ENCODE measurements at regions not wholly inside any gene's neighbourhood (a gene's known extent, or its start where the extent isn't known, plus 50 kb on each side); places are given as distances from the start of the nearest gene placed in this dataset.

DNA sequence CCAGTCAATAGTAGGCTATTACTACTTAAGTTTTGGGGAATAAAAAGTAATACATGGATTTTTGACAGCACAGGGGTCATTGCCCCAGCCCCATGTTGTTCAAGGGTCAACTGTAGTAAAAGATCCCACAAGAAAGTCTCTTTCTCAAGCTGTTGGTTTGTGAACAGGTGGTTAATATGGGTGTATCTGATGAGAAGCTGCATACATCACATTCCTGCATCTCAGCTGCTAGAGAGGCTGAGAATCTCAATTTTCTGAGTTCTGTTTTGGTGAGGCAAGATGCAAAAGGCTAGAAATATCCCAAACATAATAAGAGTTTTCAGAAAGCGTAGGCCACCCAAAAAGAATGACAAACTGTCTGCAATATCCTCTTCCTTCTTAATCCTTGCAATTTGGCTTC lies 76.8 kb upstream of the DAPK1 start (continued):
- TF ChIP-seq, protein P1, sequence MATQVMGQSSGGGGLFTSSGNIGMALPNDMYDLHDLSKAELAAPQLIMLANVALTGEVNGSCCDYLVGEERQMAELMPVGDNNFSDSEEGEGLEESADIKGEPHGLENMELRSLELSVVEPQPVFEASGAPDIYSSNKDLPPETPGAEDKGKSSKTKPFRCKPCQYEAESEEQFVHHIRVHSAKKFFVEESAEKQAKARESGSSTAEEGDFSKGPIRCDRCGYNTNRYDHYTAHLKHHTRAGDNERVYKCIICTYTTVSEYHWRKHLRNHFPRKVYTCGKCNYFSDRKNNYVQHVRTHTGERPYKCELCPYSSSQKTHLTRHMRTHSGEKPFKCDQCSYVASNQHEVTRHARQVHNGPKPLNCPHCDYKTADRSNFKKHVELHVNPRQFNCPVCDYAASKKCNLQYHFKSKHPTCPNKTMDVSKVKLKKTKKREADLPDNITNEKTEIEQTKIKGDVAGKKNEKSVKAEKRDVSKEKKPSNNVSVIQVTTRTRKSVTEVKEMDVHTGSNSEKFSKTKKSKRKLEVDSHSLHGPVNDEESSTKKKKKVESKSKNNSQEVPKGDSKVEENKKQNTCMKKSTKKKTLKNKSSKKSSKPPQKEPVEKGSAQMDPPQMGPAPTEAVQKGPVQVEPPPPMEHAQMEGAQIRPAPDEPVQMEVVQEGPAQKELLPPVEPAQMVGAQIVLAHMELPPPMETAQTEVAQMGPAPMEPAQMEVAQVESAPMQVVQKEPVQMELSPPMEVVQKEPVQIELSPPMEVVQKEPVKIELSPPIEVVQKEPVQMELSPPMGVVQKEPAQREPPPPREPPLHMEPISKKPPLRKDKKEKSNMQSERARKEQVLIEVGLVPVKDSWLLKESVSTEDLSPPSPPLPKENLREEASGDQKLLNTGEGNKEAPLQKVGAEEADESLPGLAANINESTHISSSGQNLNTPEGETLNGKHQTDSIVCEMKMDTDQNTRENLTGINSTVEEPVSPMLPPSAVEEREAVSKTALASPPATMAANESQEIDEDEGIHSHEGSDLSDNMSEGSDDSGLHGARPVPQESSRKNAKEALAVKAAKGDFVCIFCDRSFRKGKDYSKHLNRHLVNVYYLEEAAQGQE (IDR thresholded peaks at IDR 0.05; ENCODE audit: unreplicated experiment), result no peak
- no peak for TF ChIP-seq NANOG (IDR thresholded peaks at IDR 0.05; ENCODE audit: borderline replicate concordance)
- TF ChIP-seq, protein P2, sequence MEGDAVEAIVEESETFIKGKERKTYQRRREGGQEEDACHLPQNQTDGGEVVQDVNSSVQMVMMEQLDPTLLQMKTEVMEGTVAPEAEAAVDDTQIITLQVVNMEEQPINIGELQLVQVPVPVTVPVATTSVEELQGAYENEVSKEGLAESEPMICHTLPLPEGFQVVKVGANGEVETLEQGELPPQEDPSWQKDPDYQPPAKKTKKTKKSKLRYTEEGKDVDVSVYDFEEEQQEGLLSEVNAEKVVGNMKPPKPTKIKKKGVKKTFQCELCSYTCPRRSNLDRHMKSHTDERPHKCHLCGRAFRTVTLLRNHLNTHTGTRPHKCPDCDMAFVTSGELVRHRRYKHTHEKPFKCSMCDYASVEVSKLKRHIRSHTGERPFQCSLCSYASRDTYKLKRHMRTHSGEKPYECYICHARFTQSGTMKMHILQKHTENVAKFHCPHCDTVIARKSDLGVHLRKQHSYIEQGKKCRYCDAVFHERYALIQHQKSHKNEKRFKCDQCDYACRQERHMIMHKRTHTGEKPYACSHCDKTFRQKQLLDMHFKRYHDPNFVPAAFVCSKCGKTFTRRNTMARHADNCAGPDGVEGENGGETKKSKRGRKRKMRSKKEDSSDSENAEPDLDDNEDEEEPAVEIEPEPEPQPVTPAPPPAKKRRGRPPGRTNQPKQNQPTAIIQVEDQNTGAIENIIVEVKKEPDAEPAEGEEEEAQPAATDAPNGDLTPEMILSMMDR (conservative IDR thresholded peaks at IDR 0.05; ENCODE audit: low read depth in 2 of 2), result no peak

DNA sequence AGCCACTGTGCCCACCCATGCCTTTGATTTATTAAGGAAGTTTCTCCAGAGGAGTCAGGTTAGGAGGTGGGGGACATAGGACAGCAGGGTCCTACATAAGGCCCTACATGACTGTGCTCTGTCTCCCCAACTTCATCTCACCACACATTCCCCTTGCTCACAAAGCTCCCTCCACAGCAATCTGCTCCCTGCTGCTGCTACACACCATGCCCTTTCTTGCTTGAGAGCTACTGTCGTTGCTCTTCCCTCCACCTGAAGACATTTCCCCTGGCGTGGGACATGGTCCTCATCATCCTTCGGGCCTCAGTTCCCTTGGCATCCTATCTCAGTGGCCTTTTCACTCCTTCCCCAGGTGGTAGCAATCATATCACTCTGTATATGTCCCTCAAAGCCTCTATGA lies 75.9 kb upstream of the DAPK1 start:
- Histone ChIP-seq H3K4me1 (ENCODE audit: insufficient read depth) (peaks cover 31% of the 10 kb centered on the region), H3K9me2 (ENCODE audit: insufficient read depth) (no peaks in the 10 kb centered on the region), H3F3A (replicated peaks; ENCODE audit: low read depth) (peaks cover 25% of the 10 kb centered on the region), H3K27me3 (ENCODE audit: insufficient read depth) (no peaks in the 10 kb centered on the region), H3K4me3 (no peak overlapping the region), H3K27ac (ENCODE audit: low read depth) (peak overlapping the region; percentile 40; the same call in 1 of the 2 replicates), H3K4me2 (no peak overlapping the region), H4K20me1 (replicated peaks; ENCODE audit: insufficient read depth) (no peaks in the 10 kb centered on the region), H3K36me3 (ENCODE audit: insufficient read depth) (peaks cover 56% of the 10 kb centered on the region), H3K79me2 (replicated peaks; ENCODE audit: insufficient read depth) (peaks cover 29% of the 10 kb centered on the region), H2AFZ (no peak overlapping the region)
- Mint-ChIP-seq H3K4me1 (peaks cover 27% of the 10 kb centered on the region), H3K27me3 (ENCODE audit: insufficient read depth, low read depth, poor library complexity) (peaks cover 13% of the 10 kb centered on the region), H3K27ac (no peak overlapping the region), H3K9me3 (peaks cover 54% of the 10 kb centered on the region), H3K36me3 (ENCODE audit: low read depth) (peaks cover 86% of the 10 kb centered on the region), H3K4me3 (no peak overlapping the region)
- TF ChIP-seq POLR2AphosphoS5 (IDR thresholded peaks at IDR 0.05; ENCODE audit: low read depth), result peak; percentile 89
- no peak for TF ChIP-seq EZH2phosphoT487 (IDR thresholded peaks at IDR 0.05; ENCODE audit: unreplicated experiment)
- no peak for DNase-seq (ENCODE audit: low spot score)
- ATAC-seq, result peak; percentile 38; the same call in 2 of the 3 replicates

DNA sequence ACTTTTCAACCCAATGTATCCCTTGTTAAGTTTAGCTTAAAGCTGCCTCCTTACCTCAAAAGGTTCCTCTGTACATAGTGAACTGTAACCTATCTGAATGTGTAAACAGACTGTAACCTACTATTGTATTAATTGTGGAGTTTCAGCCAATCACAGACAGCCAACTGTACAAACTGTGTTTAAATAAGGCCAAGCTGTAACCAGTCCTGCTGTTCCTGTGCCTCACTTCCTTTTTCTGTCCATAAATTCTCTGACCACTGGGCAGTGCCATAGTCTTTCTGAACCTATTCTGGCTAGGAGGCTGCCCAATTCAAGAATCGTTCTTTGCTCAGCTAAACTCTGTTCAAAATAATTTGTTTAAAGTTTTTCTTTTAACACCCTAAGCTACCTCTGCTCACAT lies 74.7 kb upstream of the DAPK1 start:
- Histone ChIP-seq H3K4me2 (no peak overlapping the region), H3K27me3 (ENCODE audit: insufficient read depth) (no peaks in the 10 kb centered on the region), H3K36me3 (ENCODE audit: insufficient read depth) (peaks cover 43% of the 10 kb centered on the region), H3K79me2 (replicated peaks; ENCODE audit: insufficient read depth) (peaks cover 17% of the 10 kb centered on the region), H2AFZ (no peak overlapping the region), H4K20me1 (replicated peaks; ENCODE audit: insufficient read depth) (no peaks in the 10 kb centered on the region), H3K4me3 (no peak overlapping the region), H3K9me2 (ENCODE audit: insufficient read depth) (no peaks in the 10 kb centered on the region), H3K27ac (ENCODE audit: low read depth) (no peak overlapping the region), H3K4me1 (ENCODE audit: insufficient read depth) (peaks cover 18% of the 10 kb centered on the region), H3F3A (replicated peaks; ENCODE audit: low read depth) (peaks cover 28% of the 10 kb centered on the region)
- Mint-ChIP-seq H3K27ac (no peak overlapping the region), H3K27me3 (ENCODE audit: insufficient read depth, low read depth, poor library complexity) (peaks cover 11% of the 10 kb centered on the region), H3K4me1 (peaks cover 17% of the 10 kb centered on the region), H3K4me3 (no peak overlapping the region), H3K36me3 (ENCODE audit: low read depth) (peaks cover 76% of the 10 kb centered on the region), H3K9me3 (peaks cover 54% of the 10 kb centered on the region)
- ATAC-seq (no peak), DNase-seq (ENCODE audit: low spot score) (no peak)
- TF ChIP-seq EZH2 (IDR thresholded peaks at IDR 0.05; ENCODE audit: low read depth, unreplicated experiment), result no peak
- TF ChIP-seq, protein P1 (IDR thresholded peaks at IDR 0.05; ENCODE audit: unreplicated experiment), result no peak
- no peak for TF ChIP-seq NANOG (IDR thresholded peaks at IDR 0.05; ENCODE audit: borderline replicate concordance)
- TF ChIP-seq ZNF331 (CRISPR knock-in tag; IDR thresholded peaks at IDR 0.05; ENCODE audit: low read depth), result no peak
- no peak for TF ChIP-seq STAT1 (IDR thresholded peaks at IDR 0.05; ENCODE audit: unreplicated experiment)
